ENCODE measurements at regions not wholly inside any gene's neighbourhood (a gene's known extent, or its start where the extent isn't known, plus 50 kb on each side); places are given as distances from the start of the nearest gene placed in this dataset.

- H3K9me3 Mint-ChIP-seq, result no peaks in the 10 kb centered on the region
- no peak overlapping the region for H3K4me3 Mint-ChIP-seq
- H3K27ac Mint-ChIP-seq, result no peak overlapping the region
- no peak for DNase-seq
- TF ChIP-seq, protein P1, sequence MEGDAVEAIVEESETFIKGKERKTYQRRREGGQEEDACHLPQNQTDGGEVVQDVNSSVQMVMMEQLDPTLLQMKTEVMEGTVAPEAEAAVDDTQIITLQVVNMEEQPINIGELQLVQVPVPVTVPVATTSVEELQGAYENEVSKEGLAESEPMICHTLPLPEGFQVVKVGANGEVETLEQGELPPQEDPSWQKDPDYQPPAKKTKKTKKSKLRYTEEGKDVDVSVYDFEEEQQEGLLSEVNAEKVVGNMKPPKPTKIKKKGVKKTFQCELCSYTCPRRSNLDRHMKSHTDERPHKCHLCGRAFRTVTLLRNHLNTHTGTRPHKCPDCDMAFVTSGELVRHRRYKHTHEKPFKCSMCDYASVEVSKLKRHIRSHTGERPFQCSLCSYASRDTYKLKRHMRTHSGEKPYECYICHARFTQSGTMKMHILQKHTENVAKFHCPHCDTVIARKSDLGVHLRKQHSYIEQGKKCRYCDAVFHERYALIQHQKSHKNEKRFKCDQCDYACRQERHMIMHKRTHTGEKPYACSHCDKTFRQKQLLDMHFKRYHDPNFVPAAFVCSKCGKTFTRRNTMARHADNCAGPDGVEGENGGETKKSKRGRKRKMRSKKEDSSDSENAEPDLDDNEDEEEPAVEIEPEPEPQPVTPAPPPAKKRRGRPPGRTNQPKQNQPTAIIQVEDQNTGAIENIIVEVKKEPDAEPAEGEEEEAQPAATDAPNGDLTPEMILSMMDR (IDR thresholded peaks at IDR 0.05), result no peak
- no peaks in the 10 kb centered on the region for H3K4me1 Mint-ChIP-seq
- H3K27me3 Mint-ChIP-seq (ENCODE audit: low read depth, poor library complexity), result no peaks in the 10 kb centered on the region
- H3K36me3 Mint-ChIP-seq (ENCODE audit: low read depth), result no peaks in the 10 kb centered on the region
Observed at GRCh38 chr2:187213798-187214197, 234.3 kb downstream of the CALCRL start.

DNA sequence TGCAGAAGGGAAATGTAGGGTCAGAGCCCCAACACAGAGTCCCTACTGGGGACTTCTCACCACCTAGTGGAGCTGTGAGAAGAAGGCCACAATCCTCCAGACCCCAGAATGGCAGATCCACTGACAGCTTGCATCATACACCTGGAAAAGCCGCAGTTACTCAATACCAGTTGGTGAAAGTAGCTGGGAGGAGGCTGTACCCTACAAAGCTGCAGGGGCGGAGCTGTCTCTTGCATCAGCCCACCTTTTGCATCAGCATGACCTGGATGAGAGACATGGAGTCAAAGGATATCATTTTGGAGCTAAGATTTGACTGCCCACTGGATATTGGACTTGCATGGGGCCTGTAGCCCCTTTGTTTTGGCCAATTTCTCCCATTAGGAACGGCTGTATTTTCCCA lies 237.3 kb downstream of the CALCRL start:
- no peak overlapping the region for H3K27ac Mint-ChIP-seq
- no peak for DNase-seq
- H3K27me3 Mint-ChIP-seq (ENCODE audit: low read depth, poor library complexity), result no peaks in the 10 kb centered on the region
- no peak overlapping the region for H3K4me3 Mint-ChIP-seq
- no peaks in the 10 kb centered on the region for H3K4me1 Mint-ChIP-seq
- no peaks in the 10 kb centered on the region for H3K9me3 Mint-ChIP-seq
- no peaks in the 10 kb centered on the region for H3K36me3 Mint-ChIP-seq (ENCODE audit: low read depth)
- TF ChIP-seq, protein P1 (IDR thresholded peaks at IDR 0.05), result no peak

- no peak for DNase-seq
- no peaks in the 10 kb centered on the region for H3K9me3 Mint-ChIP-seq
- H3K4me3 Mint-ChIP-seq, result no peak overlapping the region
- H3K27me3 Mint-ChIP-seq (ENCODE audit: low read depth, poor library complexity), result no peaks in the 10 kb centered on the region
- H3K27ac Mint-ChIP-seq, result no peak overlapping the region
- no peaks in the 10 kb centered on the region for H3K4me1 Mint-ChIP-seq
- TF ChIP-seq, protein P1 (IDR thresholded peaks at IDR 0.05), result no peak
- H3K36me3 Mint-ChIP-seq (ENCODE audit: low read depth), result no peaks in the 10 kb centered on the region
Observed at GRCh38 chr2:187208199-187208785, 239.8 kb downstream of the CALCRL start.

GRCh38 chr2:187207126-187207525 lies 240.9 kb downstream of the CALCRL start:
- H3K27me3 Mint-ChIP-seq (ENCODE audit: low read depth, poor library complexity), result peaks cover 2% of the 10 kb centered on the region

GRCh38 chr2:187206471-187206870 lies 241.6 kb downstream of the CALCRL start:
- Mint-ChIP-seq H3K9me3 (no peaks in the 10 kb centered on the region), H3K36me3 (ENCODE audit: low read depth) (no peaks in the 10 kb centered on the region), H3K27me3 (ENCODE audit: low read depth, poor library complexity) (peaks cover 2% of the 10 kb centered on the region), H3K27ac (no peak overlapping the region), H3K4me1 (no peaks in the 10 kb centered on the region), H3K4me3 (no peak overlapping the region)
- TF ChIP-seq, protein P1 (IDR thresholded peaks at IDR 0.05), result no peak
- no peak for DNase-seq

More at GRCh38 chr2:187207126-187207525, 240.9 kb downstream of the CALCRL start:
- Mint-ChIP-seq H3K36me3 (ENCODE audit: low read depth) (no peaks in the 10 kb centered on the region), H3K9me3 (no peaks in the 10 kb centered on the region), H3K4me1 (no peaks in the 10 kb centered on the region), H3K27ac (no peak overlapping the region), H3K4me3 (no peak overlapping the region)
- no peak for DNase-seq
- TF ChIP-seq, protein P1 (IDR thresholded peaks at IDR 0.05), result no peak

DNA sequence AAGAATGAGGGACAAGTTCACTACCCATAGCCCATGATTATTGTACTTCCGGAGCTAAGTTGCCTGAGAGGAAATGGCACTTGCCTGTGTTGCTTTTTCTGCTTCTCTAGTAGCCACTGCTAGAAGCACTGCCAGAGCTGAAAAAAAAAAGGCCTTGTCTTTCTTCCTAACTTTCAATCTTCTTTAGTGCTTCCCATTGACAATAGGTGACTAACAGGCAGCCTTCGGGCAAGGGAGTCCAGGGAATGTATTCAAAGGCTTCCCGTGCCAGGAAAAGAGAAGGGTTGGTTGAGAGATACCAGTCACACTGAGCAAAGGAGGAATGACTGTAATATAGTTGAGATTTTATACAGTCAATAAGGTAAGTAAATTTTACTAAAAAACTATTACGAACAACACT lies 242.0 kb downstream of the CALCRL start:
- Mint-ChIP-seq H3K4me3 (no peak overlapping the region), H3K27ac (peak overlapping the region; percentile 46), H3K27me3 (ENCODE audit: low read depth, poor library complexity) (peaks cover 2% of the 10 kb centered on the region), H3K9me3 (no peaks in the 10 kb centered on the region), H3K36me3 (ENCODE audit: low read depth) (no peaks in the 10 kb centered on the region), H3K4me1 (no peaks in the 10 kb centered on the region)
- TF ChIP-seq, protein P1 (IDR thresholded peaks at IDR 0.05), result no peak
- no peak for DNase-seq

Measured in nephron progenitor cell (in vitro differentiated cells).